Esophagus squamous epithelium (tissue), 4 donors: ENCODE measurements at regions not wholly inside any gene's neighbourhood (a gene's known extent, or its start where the extent isn't known, plus 50 kb on each side); places are given as distances from the start of the nearest gene placed in this dataset.

Source experiments
- POLR2A ChIP-seq, 4 donors: fragments of 450-650 bp; IDR thresholded peaks; one replicate each; pipeline ENCODE4 v1.6.1; 2017; ENCODE audit warnings: antibody characterized with exemption in 4 of 4, mild to moderate bottlenecking in 4 of 4, moderate library complexity in 3 of 4
- TF ChIP-seq, protein P1 (sequence below), 6 experiments: fragments of 450-650 bp in 4 of 6; fragments of 200-600 bp in 2 of 6; sonication (generic) in 2 of 6; IDR thresholded peaks; one replicate each; pipeline ENCODE4 v1.5.1; 2016 to 2019; ENCODE audit warnings: antibody characterized with exemption in 6 of 6, mild to moderate bottlenecking in 4 of 6, moderate library complexity in 4 of 6

DNA sequence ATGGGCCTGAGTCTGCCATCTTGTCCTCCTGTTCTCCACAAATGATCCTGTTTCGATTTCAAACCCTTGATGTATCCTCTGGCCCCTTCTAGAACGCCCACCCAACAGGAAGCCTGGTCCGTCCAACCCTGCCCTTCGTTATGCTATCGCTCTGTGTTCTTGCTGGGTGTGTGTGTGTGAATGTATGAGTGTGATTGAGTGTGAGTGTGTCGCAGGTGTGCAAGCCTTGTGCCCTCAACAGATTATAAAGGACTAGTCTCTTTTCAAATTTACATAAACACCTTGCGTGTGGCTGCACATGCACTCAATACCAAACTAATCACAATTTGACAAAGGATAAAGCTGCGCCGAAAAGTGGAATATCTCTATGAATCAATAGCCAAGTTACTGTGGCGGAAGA is 149.5 kb upstream of the SALL3 start:
- no peak for TF ChIP-seq POLR2A (IDR thresholded peaks at IDR 0.05)
- TF ChIP-seq, protein P1, sequence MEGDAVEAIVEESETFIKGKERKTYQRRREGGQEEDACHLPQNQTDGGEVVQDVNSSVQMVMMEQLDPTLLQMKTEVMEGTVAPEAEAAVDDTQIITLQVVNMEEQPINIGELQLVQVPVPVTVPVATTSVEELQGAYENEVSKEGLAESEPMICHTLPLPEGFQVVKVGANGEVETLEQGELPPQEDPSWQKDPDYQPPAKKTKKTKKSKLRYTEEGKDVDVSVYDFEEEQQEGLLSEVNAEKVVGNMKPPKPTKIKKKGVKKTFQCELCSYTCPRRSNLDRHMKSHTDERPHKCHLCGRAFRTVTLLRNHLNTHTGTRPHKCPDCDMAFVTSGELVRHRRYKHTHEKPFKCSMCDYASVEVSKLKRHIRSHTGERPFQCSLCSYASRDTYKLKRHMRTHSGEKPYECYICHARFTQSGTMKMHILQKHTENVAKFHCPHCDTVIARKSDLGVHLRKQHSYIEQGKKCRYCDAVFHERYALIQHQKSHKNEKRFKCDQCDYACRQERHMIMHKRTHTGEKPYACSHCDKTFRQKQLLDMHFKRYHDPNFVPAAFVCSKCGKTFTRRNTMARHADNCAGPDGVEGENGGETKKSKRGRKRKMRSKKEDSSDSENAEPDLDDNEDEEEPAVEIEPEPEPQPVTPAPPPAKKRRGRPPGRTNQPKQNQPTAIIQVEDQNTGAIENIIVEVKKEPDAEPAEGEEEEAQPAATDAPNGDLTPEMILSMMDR (IDR thresholded peaks at IDR 0.05), result no peak
